Right lobe of liver (tissue), 4 donors: ENCODE measurements at regions not wholly inside any gene's neighbourhood (a gene's known extent, or its start where the extent isn't known, plus 50 kb on each side); places are given as distances from the start of the nearest gene placed in this dataset.

ENCODE experiments used
- POLR2A ChIP-seq: fragments of 450-650 bp; IDR thresholded peaks from one replicate; pipeline ENCODE4 v1.6.1; 2017; ENCODE audit warnings: antibody characterized with exemption, mild to moderate bottlenecking
- TF ChIP-seq, protein P1 (sequence below), 4 donors: fragments of 200-600 bp in 3 of 4; fragments of 450-650 bp in 1 of 4; IDR thresholded peaks; one replicate each; pipeline versions ENCODE4 v1.5.1 to v1.8.0; 2016 to 2022; ENCODE audit warnings: antibody characterized with exemption in 4 of 4, mild to moderate bottlenecking in 2 of 4
- donor health status: DM: no; HTN: no; CAD: no.
- donor health status: DM: no; HTN: no; CAD: no.
- donor health status: DM: no; HTN: yes; CAD: no.

DNA sequence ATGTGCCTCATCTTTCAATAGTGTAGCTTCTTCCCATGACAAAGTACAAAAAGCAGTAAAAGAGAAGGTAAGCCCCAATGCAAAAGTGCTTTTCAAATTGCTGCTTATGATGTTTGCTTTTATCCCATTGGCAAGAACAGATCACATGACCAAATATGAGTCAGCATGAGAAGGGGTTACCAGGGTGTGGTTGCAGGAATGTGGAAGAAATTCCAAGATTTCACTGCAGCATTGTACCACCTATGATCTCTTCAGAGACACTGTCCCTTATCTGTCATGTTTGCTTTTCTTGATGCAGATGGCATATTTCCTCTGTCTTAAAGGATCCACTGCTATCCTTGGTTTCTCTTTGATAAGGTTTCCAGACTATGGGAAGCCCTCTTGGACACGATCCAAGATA lies 1006.9 kb upstream of the PRMT6 start:
- TF ChIP-seq POLR2A, result no peak
- TF ChIP-seq, protein P1, sequence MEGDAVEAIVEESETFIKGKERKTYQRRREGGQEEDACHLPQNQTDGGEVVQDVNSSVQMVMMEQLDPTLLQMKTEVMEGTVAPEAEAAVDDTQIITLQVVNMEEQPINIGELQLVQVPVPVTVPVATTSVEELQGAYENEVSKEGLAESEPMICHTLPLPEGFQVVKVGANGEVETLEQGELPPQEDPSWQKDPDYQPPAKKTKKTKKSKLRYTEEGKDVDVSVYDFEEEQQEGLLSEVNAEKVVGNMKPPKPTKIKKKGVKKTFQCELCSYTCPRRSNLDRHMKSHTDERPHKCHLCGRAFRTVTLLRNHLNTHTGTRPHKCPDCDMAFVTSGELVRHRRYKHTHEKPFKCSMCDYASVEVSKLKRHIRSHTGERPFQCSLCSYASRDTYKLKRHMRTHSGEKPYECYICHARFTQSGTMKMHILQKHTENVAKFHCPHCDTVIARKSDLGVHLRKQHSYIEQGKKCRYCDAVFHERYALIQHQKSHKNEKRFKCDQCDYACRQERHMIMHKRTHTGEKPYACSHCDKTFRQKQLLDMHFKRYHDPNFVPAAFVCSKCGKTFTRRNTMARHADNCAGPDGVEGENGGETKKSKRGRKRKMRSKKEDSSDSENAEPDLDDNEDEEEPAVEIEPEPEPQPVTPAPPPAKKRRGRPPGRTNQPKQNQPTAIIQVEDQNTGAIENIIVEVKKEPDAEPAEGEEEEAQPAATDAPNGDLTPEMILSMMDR (IDR thresholded peaks at IDR 0.05), result no peak
